Heart left ventricle (tissue), 13 donors: ENCODE measurements at regions not wholly inside any gene's neighbourhood (a gene's known extent, or its start where the extent isn't known, plus 50 kb on each side); places are given as distances from the start of the nearest gene placed in this dataset.

Experiments used
- CTCF ChIP-seq, 12 donors: fragments of 200-600 bp; sonication (generic) in 4 of 12; IDR thresholded peaks; one replicate each; pipeline versions ENCODE4 v1.5.0 to v1.8.0; 2018 to 2022; ENCODE audit warnings: antibody characterized with exemption in 12 of 12, mild to moderate bottlenecking in 5 of 12
- POLR2A ChIP-seq, 2 donors: fragments of 450-650 bp; IDR thresholded peaks; one replicate each; pipeline ENCODE4 v1.6.1; 2017; ENCODE audit warnings: antibody characterized with exemption in 2 of 2, mild to moderate bottlenecking in 2 of 2, moderate library complexity in 2 of 2
- donor health status: ischemic (EF 13 %, LVEDD 7.1; RV severe dilation, severe dysfunction).
- donor health status: DM: no; HTN: yes; CAD: no.
- donor health status: DM: no; HTN: no; CAD: no.
- donor health status: ischemic (EF 25% LVEDD 6.9; RV normal size, moderate dysfunction).
- donor health status: ischemic (EF 25% LVEDD 5.7; RV mildly dilated, moderate dysfunction).
- donor health status: ischemic (EF 35%, LVEDD 5.7; RV mildly dilated, moderate dysfunction).
- donor health status: nonischemic (EF 11% LVEDD 7.7; RV severe dilation, severe dysfunction).
- donor health status: DM: yes; HTN: yes; CAD: no.
- donor health status: PGD.
- donor health status: ischemic (EF 29% LVEDD 5.4; RV normal size, mild dysfunction).
- donor health status: nonischemic (EF 23%, LVEDD 6.1; RV moderate dilation, normal function).

GRCh38 chr5:3092664-3093063 lies 341.2 kb upstream of the IRX2 start:
- no peak for TF ChIP-seq CTCF (IDR thresholded peaks at IDR 0.05)
- no peak for TF ChIP-seq POLR2A (IDR thresholded peaks at IDR 0.05)
